Pancreas (tissue), 10 donors: ENCODE measurements at regions not wholly inside any gene's neighbourhood (a gene's known extent, or its start where the extent isn't known, plus 50 kb on each side); places are given as distances from the start of the nearest gene placed in this dataset.

Source experiments
- ATAC-seq, 4 donors: fragments of 200-7000 bp; cut with Tn5 transposase; one replicate each; pipeline versions ENCODE4 v1.8.0 to v1.9.1; 2020; ENCODE audit warnings: mild to moderate bottlenecking in 4 of 4, moderate library complexity in 4 of 4
- DNase-seq, 6 donors: peaks; one replicate each; pipeline ENCODE4 v3.0.0-alpha.2; 2020
- FAIRE-seq: peaks from 2 replicates; lab custom pipeline; 2012; peaks lifted over from hg19 to GRCh38; lab: Jason Lieb, UNC
- H3K27ac ChIP-seq, 4 donors: fragments of 200-600 bp; sonication (generic); 1 replicate in 3 of 4; 2 replicates in 1 of 4; pipeline versions ENCODE4 v1.5.0 to v1.8.0; 2020
- H3K27me3 ChIP-seq, 4 donors: fragments of 200-600 bp; one replicate each; pipeline ENCODE4 v1.8.0; 2021
- H3K36me3 ChIP-seq, 3 donors: fragments of 200-600 bp; sonication (generic) in 1 of 3; one replicate each; pipeline versions ENCODE4 v1.5.0 to v1.8.0; 2020 to 2021
- H3K4me1 ChIP-seq, 3 donors: fragments of 200-600 bp; one replicate each; pipeline ENCODE4 v1.8.0; 2021
- H3K4me3 ChIP-seq, 4 donors: fragments of 200-600 bp; sonication (generic) in 2 of 4; one replicate each; pipeline versions ENCODE4 v1.5.0 to v1.8.0; 2020 to 2021
- H3K9me3 ChIP-seq, 4 donors: fragments of 200-600 bp; one replicate each; pipeline ENCODE4 v1.8.0; 2021
- WGBS, 2 donors: extraction: QIAGEN DNeasy Blood & Tissue Kit; methylation state at CpG; one replicate each; pipeline ENCODE4 v1.1.7; 2013; 5-methylcytosine and 5-hydroxymethylcytosine counted together
- intact Hi-C, 3 donors: fragments of 100-400 bp; cut with DNase I; formaldehyde crosslinking; loops; one replicate each; pipeline versions ENCODE4 v1.11.1 to v1.14.2; 2022
- TF ChIP-seq, protein P1 (sequence below), 4 donors: fragments of 200-600 bp; sonication (generic) in 3 of 4; IDR thresholded peaks; one replicate each; pipeline versions ENCODE4 v1.5.0 to v1.8.0; 2021; ENCODE audit warnings: antibody characterized with exemption in 4 of 4
- donor health status: healthy with polysubstance abuse.
- donor health status: DM: no; HTN: no; CAD: no; lungs with moderate emphysema.
- donor health status: DM: no; HTN: no; CAD: no.
- donor health status: control.
- donor health status: control.
- donor health status: Bipolar disorder and iron deficiency.
- donor health status: DM: yes; HTN: yes; CAD: no.
- donor health status: DM: no; HTN: no; CAD: no.
- donor health status: DM: no; HTN: no; CAD: no.
- donor health status: DM: yes; HTN: yes; CAD: no.

GRCh38 chr10:2978574-2979273, 88.6 kb upstream of the PFKP start:
- no peaks in the 10 kb centered on the region for H3K9me3 ChIP-seq
- intact Hi-C loops, result no loop called here
- 86 to 91% methylated on average over 8 of the region's 8 CpGs for WGBS, 2 donors
- H3K4me1 ChIP-seq, result no peaks in the 10 kb centered on the region
- H3K27ac ChIP-seq, result no peak overlapping the region
- no peak for FAIRE-seq
- no peaks in the 10 kb centered on the region for H3K36me3 ChIP-seq
- no peak for DNase-seq
- H3K27me3 ChIP-seq, result no peaks in the 10 kb centered on the region
- TF ChIP-seq, protein P1, sequence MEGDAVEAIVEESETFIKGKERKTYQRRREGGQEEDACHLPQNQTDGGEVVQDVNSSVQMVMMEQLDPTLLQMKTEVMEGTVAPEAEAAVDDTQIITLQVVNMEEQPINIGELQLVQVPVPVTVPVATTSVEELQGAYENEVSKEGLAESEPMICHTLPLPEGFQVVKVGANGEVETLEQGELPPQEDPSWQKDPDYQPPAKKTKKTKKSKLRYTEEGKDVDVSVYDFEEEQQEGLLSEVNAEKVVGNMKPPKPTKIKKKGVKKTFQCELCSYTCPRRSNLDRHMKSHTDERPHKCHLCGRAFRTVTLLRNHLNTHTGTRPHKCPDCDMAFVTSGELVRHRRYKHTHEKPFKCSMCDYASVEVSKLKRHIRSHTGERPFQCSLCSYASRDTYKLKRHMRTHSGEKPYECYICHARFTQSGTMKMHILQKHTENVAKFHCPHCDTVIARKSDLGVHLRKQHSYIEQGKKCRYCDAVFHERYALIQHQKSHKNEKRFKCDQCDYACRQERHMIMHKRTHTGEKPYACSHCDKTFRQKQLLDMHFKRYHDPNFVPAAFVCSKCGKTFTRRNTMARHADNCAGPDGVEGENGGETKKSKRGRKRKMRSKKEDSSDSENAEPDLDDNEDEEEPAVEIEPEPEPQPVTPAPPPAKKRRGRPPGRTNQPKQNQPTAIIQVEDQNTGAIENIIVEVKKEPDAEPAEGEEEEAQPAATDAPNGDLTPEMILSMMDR (IDR thresholded peaks at IDR 0.05), result no peak
- no peak for ATAC-seq
- no peak overlapping the region for H3K4me3 ChIP-seq

DNA sequence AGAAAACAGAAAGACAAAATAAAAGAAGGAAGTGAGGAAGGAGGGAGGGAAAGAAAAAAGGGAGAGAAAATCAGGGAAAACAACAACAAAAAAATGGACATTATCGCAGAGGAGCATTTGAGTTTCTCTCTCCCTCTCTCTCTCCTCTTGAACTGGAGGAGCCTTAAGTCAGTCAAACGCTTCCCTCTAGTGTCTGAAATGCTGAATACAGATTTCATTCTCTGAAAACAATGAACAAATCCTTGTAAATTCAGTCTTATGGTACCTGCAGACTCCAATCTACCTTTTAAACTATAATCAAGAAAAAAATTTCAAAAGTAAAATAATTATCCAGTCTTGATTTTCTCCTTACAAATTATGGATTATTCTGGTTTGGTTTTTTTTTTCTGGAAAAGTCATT, 89.2 kb upstream of the PFKP start:
- Histone ChIP-seq H3K27me3 (no peaks in the 10 kb centered on the region), H3K36me3 (no peaks in the 10 kb centered on the region), H3K9me3 (no peaks in the 10 kb centered on the region), H3K4me1 (no peaks in the 10 kb centered on the region), H3K27ac (no peak overlapping the region), H3K4me3 (no peak overlapping the region)
- 15 to 28% methylated on average over 2 of the region's 2 CpGs for WGBS, 2 donors
- intact Hi-C loops, result no loop called here
- FAIRE-seq, result peak; percentile 79
- TF ChIP-seq, protein P1 (IDR thresholded peaks at IDR 0.05), result peak in 2 of 4 donors; percentile 22 to 36
- DNase-seq, result no peak
- peak in 3 of 4 donors; percentile 82 to 91 (median 84) for ATAC-seq

GRCh38 chr10:2974503-2975207, 92.7 kb upstream of the PFKP start:
- H3K9me3 ChIP-seq, result no peaks in the 10 kb centered on the region
- no peaks in the 10 kb centered on the region for H3K36me3 ChIP-seq
- H3K27ac ChIP-seq, result no peak overlapping the region
- intact Hi-C loops, result no loop called here
- H3K4me1 ChIP-seq, result no peaks in the 10 kb centered on the region
- FAIRE-seq (no peak), ATAC-seq (no peak), DNase-seq (no peak)
- H3K4me3 ChIP-seq, result no peak overlapping the region
- TF ChIP-seq, protein P1 (IDR thresholded peaks at IDR 0.05), result no peak
- no peaks in the 10 kb centered on the region for H3K27me3 ChIP-seq
- 83 to 86% methylated on average over 12 of the region's 12 CpGs for WGBS, 2 donors

- H3K27me3 ChIP-seq, result no peaks in the 10 kb centered on the region
- no peak for DNase-seq
- intact Hi-C loops, result no loop called here
- H3K27ac ChIP-seq, result no peak overlapping the region
- H3K9me3 ChIP-seq, result no peaks in the 10 kb centered on the region
- FAIRE-seq, result no peak
- H3K4me3 ChIP-seq, result no peak overlapping the region
- no peaks in the 10 kb centered on the region for H3K4me1 ChIP-seq
- H3K36me3 ChIP-seq, result no peaks in the 10 kb centered on the region
- 68 to 72% methylated on average over 3 of the region's 3 CpGs for WGBS, 2 donors
- TF ChIP-seq, protein P1 (IDR thresholded peaks at IDR 0.05), result no peak
- no peak for ATAC-seq
These were observed 93.3 kb upstream of the PFKP start for GRCh38 chr10:2974083-2974482.

DNA sequence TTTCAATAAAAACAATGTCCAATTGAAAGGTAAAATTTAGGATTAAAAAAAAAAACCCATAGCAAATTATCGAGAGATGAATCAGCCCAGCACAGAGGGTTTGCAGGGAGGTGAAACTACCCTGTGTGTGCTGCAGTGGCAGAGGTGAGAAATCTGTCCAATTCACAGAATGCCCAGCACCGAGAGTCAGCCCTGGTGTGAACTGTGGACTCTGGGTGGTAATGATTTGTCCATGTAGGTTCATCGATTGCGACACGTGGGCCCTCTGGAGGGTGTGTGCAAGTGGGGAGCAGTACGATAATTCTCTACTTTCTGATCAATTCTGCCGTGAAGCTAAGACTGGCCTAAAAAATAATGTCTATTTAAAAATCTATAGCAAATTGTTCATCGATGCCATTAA, 94.5 kb upstream of the PFKP start:
- no peak for DNase-seq
- FAIRE-seq, result no peak
- no peak overlapping the region for H3K27ac ChIP-seq
- TF ChIP-seq, protein P1 (IDR thresholded peaks at IDR 0.05), result no peak
- intact Hi-C loops, result no loop called here
- no peak for ATAC-seq
- H3K4me3 ChIP-seq, result no peak overlapping the region
- H3K9me3 ChIP-seq, result no peaks in the 10 kb centered on the region
- 78 to 79% methylated on average over 8 of the region's 8 CpGs for WGBS, 2 donors
- H3K4me1 ChIP-seq, result no peaks in the 10 kb centered on the region
- H3K36me3 ChIP-seq, result no peaks in the 10 kb centered on the region
- no peaks in the 10 kb centered on the region for H3K27me3 ChIP-seq
